ENCODE measurements at regions not wholly inside any gene's neighbourhood (a gene's known extent, or its start where the extent isn't known, plus 50 kb on each side); places are given as distances from the start of the nearest gene placed in this dataset.
A peak's percentile ranks its signal among the peaks of the same experiment; 100 is the strongest.
"Not testable (repeated sequence)": the region's sequence is repeated elsewhere in the genome, so short reads cannot be mapped to it uniquely, and the experiment has no call there.

DNA sequence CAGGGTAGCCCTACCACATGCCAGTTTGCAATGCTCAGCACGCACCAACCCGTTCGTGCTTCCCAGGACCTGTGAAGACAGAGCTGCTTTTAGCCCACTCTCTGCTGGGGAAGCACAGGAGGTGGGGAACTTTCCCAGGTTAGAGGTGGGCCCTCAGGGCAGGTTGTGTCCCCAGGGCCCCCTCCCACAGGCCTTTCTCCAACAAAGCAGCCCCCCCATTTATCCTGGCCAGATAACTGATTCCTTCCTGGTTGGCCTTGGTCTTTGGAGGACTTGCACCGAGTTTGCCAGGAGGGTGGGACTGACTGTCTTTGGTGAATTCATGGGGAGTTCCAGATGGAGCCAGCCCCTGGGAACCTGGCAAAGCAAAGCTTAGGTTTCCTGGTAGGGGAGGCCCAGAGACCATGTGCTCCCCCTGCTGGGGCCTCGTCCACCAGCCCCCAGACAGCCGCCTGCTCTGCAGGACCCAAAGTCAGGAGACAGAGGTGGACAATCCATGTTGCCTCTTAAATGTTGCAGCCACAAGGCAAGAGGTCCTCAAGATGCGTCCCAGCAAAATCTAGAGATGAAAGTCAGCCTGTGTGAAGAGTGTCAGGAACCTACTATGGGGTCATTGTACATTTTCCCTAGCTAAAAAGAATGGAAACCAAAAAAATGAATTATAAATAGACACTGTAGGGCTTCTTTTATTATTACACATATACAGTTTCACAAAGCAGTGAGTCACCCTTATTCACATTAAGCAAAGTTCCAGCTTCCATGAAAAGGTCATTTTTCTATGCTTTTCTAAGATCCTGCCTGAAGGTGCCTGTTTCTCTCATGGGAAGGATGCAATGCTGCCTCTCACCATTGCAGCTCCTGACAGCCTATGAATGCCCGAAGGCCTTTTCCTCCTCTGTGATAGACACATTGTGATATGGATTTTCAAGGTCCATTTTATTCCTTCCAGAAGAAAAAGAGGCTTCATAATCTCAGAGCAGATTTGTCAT, 497.8 kb downstream of the PREX1 start:
- DNase-seq (ENCODE audit: low spot score) = peak; percentile 58
- H3K79me2 ChIP-seq (ENCODE audit: low read depth) = no peaks in the 10 kb centered on the region
- H3K36me3 Mint-ChIP-seq = no peaks in the 10 kb centered on the region
- H3K9me3 Mint-ChIP-seq = peaks cover 3% of the 10 kb centered on the region
- H3K4me3 ChIP-seq = no peak overlapping the region
- H3K4me1 Mint-ChIP-seq = peaks cover 25% of the 10 kb centered on the region
- peaks cover 6% of the 10 kb centered on the region for H3K4me1 ChIP-seq
- no peaks in the 10 kb centered on the region for H3K36me3 ChIP-seq
- TF ChIP-seq EZH2phosphoT487 (IDR thresholded peaks at IDR 0.05) (no peak), EZH2 (IDR thresholded peaks at IDR 0.05) (no peak)
- TF ChIP-seq, protein P1, sequence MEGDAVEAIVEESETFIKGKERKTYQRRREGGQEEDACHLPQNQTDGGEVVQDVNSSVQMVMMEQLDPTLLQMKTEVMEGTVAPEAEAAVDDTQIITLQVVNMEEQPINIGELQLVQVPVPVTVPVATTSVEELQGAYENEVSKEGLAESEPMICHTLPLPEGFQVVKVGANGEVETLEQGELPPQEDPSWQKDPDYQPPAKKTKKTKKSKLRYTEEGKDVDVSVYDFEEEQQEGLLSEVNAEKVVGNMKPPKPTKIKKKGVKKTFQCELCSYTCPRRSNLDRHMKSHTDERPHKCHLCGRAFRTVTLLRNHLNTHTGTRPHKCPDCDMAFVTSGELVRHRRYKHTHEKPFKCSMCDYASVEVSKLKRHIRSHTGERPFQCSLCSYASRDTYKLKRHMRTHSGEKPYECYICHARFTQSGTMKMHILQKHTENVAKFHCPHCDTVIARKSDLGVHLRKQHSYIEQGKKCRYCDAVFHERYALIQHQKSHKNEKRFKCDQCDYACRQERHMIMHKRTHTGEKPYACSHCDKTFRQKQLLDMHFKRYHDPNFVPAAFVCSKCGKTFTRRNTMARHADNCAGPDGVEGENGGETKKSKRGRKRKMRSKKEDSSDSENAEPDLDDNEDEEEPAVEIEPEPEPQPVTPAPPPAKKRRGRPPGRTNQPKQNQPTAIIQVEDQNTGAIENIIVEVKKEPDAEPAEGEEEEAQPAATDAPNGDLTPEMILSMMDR (IDR thresholded peaks at IDR 0.05) = peak; percentile 56
- H4K20me1 ChIP-seq (ENCODE audit: low read depth) = no peaks in the 10 kb centered on the region
- no peak overlapping the region for H2AFZ ChIP-seq (replicated peaks)
- H3K4me3 Mint-ChIP-seq = no peak overlapping the region
- H3K9me3 ChIP-seq (ENCODE audit: low read depth) = no peaks in the 10 kb centered on the region
- no peak overlapping the region for H3K4me2 ChIP-seq
- no peak overlapping the region for H3K27ac Mint-ChIP-seq
- H3K27me3 ChIP-seq = no peaks in the 10 kb centered on the region
- no peak overlapping the region for H3K27ac ChIP-seq
- H3K9ac ChIP-seq = no peak overlapping the region
- H3K27me3 Mint-ChIP-seq (ENCODE audit: insufficient read depth, low read depth) = peaks cover 25% of the 10 kb centered on the region
- no peaks in the 10 kb centered on the region for H3F3A ChIP-seq (ENCODE audit: low read depth)

DNA sequence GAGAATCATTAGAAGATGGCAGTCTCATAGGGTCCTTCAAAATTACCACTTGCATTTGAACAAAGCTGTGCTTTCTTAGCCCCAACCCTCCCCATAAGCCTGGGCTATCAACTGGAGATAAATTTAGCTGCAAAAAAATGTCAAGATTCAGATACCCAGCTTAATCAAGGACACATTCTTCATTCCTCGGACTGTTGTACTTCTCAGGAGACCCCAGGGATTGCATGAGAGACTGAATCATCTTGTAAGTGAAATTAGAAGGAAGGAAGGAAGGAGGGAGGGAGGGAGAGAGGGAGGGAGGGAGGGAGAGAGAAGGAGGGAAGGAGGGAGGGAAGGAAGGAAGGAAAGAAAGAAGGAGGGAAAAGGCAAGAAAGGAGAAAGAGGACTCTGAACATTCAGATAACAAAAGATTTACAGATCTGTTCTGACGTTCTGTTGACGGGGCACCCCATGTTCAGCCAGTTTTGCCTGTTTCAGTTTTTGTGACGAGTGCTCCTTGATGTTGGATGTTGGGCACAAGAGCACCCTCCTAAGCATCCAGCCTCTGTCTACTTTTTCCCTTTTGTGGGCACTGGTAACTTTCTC, 498.7 kb downstream of the PREX1 start:
- H3K79me2 ChIP-seq (ENCODE audit: low read depth) = no peaks in the 10 kb centered on the region
- DNase-seq (ENCODE audit: low spot score) = no peak
- no peaks in the 10 kb centered on the region for H4K20me1 ChIP-seq (ENCODE audit: low read depth)
- TF ChIP-seq, protein P1 (IDR thresholded peaks at IDR 0.05) = no peak
- TF ChIP-seq EZH2 (IDR thresholded peaks at IDR 0.05) = no peak
- no peak for TF ChIP-seq EZH2phosphoT487 (IDR thresholded peaks at IDR 0.05)
- H3K27ac Mint-ChIP-seq = no peak overlapping the region
- H3K9me3 ChIP-seq (ENCODE audit: low read depth) = no peaks in the 10 kb centered on the region
- H3K9ac ChIP-seq = no peak overlapping the region
- H3K4me1 Mint-ChIP-seq = peaks cover 29% of the 10 kb centered on the region
- no peaks in the 10 kb centered on the region for H3K36me3 ChIP-seq
- no peak overlapping the region for H3K4me3 ChIP-seq
- H3K4me3 Mint-ChIP-seq = no peak overlapping the region
- peaks cover 3% of the 10 kb centered on the region for H3K9me3 Mint-ChIP-seq
- H3K4me1 ChIP-seq = peaks cover 6% of the 10 kb centered on the region
- no peaks in the 10 kb centered on the region for H3K27me3 ChIP-seq
- H3K27me3 Mint-ChIP-seq (ENCODE audit: insufficient read depth, low read depth) = peaks cover 28% of the 10 kb centered on the region
- H3F3A ChIP-seq (ENCODE audit: low read depth) = no peaks in the 10 kb centered on the region
- no peaks in the 10 kb centered on the region for H3K36me3 Mint-ChIP-seq
- no peak overlapping the region for H3K27ac ChIP-seq
- no peak overlapping the region for H2AFZ ChIP-seq (replicated peaks)
- no peak overlapping the region for H3K4me2 ChIP-seq

DNA sequence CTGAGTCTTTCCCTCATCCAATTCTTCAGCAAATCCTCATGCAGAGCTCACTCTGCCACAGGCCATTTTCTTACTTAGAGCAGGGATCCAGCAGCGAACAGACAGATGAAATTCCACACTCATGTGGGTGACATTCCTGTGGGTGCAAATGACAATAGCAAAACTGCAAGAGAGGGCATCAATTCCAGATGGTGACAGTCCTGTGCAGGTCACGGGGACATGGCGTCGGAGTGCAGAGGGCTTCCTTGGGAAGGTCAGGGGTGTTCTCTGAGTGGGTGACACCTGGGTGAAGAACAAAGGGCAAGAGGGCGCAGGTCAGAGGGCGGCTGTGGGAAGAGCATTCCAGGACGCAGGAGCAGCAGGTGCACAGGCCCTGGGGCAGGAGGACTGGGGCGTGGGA, 500.0 kb downstream of the PREX1 start:
- H3K27me3 Mint-ChIP-seq (ENCODE audit: insufficient read depth, low read depth) = peaks cover 28% of the 10 kb centered on the region
- H3K4me2 ChIP-seq; H3K9ac ChIP-seq; DNase-seq (ENCODE audit: low spot score); H3K4me1 ChIP-seq; H3K79me2 ChIP-seq (ENCODE audit: low read depth); H4K20me1 ChIP-seq (ENCODE audit: low read depth); H3K36me3 Mint-ChIP-seq; H3F3A ChIP-seq (ENCODE audit: low read depth); H2AFZ ChIP-seq (replicated peaks); H3K4me3 ChIP-seq; H3K36me3 ChIP-seq; H3K9me3 ChIP-seq (ENCODE audit: low read depth); H3K27ac ChIP-seq; H3K9me3 Mint-ChIP-seq; H3K27me3 ChIP-seq: not testable (repeated sequence)
- H3K4me3 Mint-ChIP-seq = peak overlapping the region; percentile 5
- H3K4me1 Mint-ChIP-seq = peaks cover 32% of the 10 kb centered on the region
- peak overlapping the region; percentile 33 for H3K27ac Mint-ChIP-seq

DNA sequence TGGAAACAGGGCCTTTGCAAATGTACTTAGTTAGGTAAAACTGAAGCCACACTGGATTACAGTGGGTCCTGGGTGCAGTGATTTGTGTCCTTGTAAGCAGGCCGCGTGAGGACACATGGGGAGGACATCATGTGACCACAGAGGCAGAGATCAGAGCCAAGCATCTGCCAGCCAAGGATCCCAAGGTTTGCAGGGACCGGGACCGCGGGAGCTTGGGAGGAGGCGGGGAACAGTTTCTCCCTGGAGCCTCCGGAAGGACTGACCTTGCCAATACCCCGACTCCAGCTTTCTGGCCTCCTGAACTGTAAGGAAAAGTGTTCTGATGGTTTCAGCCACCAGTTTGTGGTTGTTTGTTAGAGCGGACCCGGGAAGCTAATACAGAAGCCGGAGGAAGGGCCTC, 500.9 kb downstream of the PREX1 start:
- no peaks in the 10 kb centered on the region for H3F3A ChIP-seq (ENCODE audit: low read depth)
- H3K4me2 ChIP-seq = no peak overlapping the region
- Mint-ChIP-seq H3K9me3 (peaks cover 3% of the 10 kb centered on the region), H3K4me3 (no peak overlapping the region), H3K36me3 (no peaks in the 10 kb centered on the region), H3K4me1 (peaks cover 28% of the 10 kb centered on the region), H3K27ac (peak overlapping the region; percentile 50), H3K27me3 (ENCODE audit: insufficient read depth, low read depth) (peaks cover 30% of the 10 kb centered on the region)
- H3K27ac ChIP-seq = no peak overlapping the region
- no peaks in the 10 kb centered on the region for H3K36me3 ChIP-seq
- TF ChIP-seq EZH2phosphoT487 (IDR thresholded peaks at IDR 0.05) (no peak), EZH2 (IDR thresholded peaks at IDR 0.05) (no peak)
- H3K4me3 ChIP-seq = no peak overlapping the region
- H3K79me2 ChIP-seq (ENCODE audit: low read depth) = no peaks in the 10 kb centered on the region
- DNase-seq (ENCODE audit: low spot score) = no peak
- no peak overlapping the region for H3K9ac ChIP-seq
- H3K4me1 ChIP-seq = no peaks in the 10 kb centered on the region
- no peaks in the 10 kb centered on the region for H3K27me3 ChIP-seq
- no peaks in the 10 kb centered on the region for H4K20me1 ChIP-seq (ENCODE audit: low read depth)
- no peak overlapping the region for H2AFZ ChIP-seq (replicated peaks)
- no peaks in the 10 kb centered on the region for H3K9me3 ChIP-seq (ENCODE audit: low read depth)
